Stimulated activated naive B cell treated with anti-CD40 and anti-IgM and Interleukin-4, amounts not matched to agents 10 μg/mL and 1 μg/mL and 100 μg/mL, for 72 hours (primary cell): ENCODE measurements at regions not wholly inside any gene's neighbourhood (a gene's known extent, or its start where the extent isn't known, plus 50 kb on each side); places are given as distances from the start of the nearest gene placed in this dataset.

Experiments
- ATAC-seq, 2 donors: fragments of 150-1000 bp; cut with Tn5 transposase; replicated peaks; 2 replicates each; pipeline ENCODE4 v1.10.0; 2021; ENCODE audit warnings: moderate library complexity in 1 of 2
- DNase-seq: peaks from one replicate; pipeline ENCODE4 v3.0.0; 2021
- H3K27ac Mint-ChIP-seq: one replicate; pipeline ENCODE4 v1.8.0; 2022; ENCODE audit warnings: mild to moderate bottlenecking, mixed read lengths
- H3K27me3 Mint-ChIP-seq, 2 donors: one replicate each; pipeline ENCODE4 v1.8.0; 2022; ENCODE audit warnings: mixed read lengths in 2 of 2
- H3K36me3 Mint-ChIP-seq, 2 donors: one replicate each; pipeline ENCODE4 v1.8.0; 2022; ENCODE audit warnings: mixed read lengths in 2 of 2, mild to moderate bottlenecking in 1 of 2
- H3K4me1 Mint-ChIP-seq, 2 donors: one replicate each; pipeline ENCODE4 v1.8.0; 2022; ENCODE audit warnings: mixed read lengths in 2 of 2, mild to moderate bottlenecking in 1 of 2
- H3K4me3 Mint-ChIP-seq, 2 donors: one replicate each; pipeline ENCODE4 v1.8.0; 2022; ENCODE audit warnings: mild to moderate bottlenecking in 2 of 2, mixed read lengths in 2 of 2, moderate library complexity in 1 of 2
- H3K9me3 Mint-ChIP-seq, 2 donors: one replicate each; pipeline ENCODE4 v1.8.0; 2022; ENCODE audit warnings: mixed read lengths in 2 of 2, mild to moderate bottlenecking in 1 of 2

DNA sequence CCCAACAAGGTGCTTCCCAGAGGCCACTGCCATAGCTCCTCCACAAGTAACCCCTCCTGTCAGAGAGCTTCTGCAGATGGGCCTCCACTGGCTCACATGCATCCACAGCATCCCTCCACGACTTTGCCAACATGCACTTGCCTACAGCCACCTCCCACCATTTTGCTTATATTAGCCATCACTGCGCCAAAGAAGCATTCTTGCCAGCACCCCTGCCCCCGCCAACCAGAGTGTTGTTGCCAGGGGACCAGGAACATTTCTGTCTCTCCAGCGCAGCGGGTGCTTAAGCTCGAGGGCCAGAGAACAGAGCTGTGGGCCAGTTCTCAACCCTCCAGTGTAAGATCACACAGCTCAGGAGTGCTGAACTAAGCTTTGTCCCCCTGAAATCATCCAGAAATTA, 517.6 kb downstream of the PABPC4L start:
- Mint-ChIP-seq H3K9me3 (peaks cover 0 to 10% of the 10 kb centered on the region in 2 donors), H3K36me3 (no peaks in the 10 kb centered on the region), H3K4me1 (no peaks in the 10 kb centered on the region), H3K27ac (no peak overlapping the region), H3K4me3 (no peak overlapping the region), H3K27me3 (no peaks in the 10 kb centered on the region)
- ATAC-seq: no peak
- DNase-seq: no peak

DNA sequence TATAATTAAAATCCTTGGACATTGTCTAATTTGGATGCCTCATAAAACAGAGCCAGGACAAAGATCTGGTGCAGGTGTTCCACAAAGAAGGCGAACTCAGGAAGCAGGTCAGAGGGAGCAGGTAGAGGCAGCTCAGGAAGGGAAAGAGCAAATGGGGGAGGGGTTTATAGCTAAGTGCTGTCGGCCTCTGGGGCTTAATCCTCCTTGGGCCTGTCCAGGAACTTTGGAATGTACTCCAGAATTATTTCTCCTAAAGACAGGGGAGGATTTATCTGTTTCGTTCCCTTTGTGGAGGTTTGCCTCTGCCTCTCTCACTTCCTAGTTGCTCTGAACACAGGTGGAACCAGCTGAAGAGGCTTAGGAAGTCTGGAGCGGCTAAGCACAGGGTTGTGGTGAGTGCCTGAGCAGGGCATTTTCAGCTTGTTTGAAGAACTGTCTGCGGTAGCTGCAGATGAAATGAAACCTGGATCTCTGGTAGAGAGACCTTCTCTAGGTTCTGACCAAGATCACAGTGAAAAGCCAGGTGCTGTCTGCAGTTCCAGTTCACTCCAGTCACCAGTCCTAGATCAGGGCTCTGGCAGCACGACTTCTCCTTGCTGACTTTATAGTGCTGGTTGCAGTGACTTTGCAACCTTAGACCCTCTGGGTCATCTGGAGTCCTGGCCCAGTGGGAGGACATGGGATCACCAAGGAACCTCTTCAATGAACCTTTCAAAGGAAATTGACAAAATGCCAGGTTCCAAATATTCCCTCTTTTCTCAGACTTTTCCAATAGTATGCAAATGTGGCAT, 519.2 kb downstream of the PCDH10 start:
- H3K4me3 Mint-ChIP-seq: no peak overlapping the region
- H3K36me3 Mint-ChIP-seq: no peaks in the 10 kb centered on the region
- no peaks in the 10 kb centered on the region for H3K4me1 Mint-ChIP-seq
- H3K27ac Mint-ChIP-seq: no peak overlapping the region
- ATAC-seq: no peak
- peaks cover 0 to 5% of the 10 kb centered on the region in 2 donors for H3K9me3 Mint-ChIP-seq
- no peak for DNase-seq
- H3K27me3 Mint-ChIP-seq: no peaks in the 10 kb centered on the region

DNA sequence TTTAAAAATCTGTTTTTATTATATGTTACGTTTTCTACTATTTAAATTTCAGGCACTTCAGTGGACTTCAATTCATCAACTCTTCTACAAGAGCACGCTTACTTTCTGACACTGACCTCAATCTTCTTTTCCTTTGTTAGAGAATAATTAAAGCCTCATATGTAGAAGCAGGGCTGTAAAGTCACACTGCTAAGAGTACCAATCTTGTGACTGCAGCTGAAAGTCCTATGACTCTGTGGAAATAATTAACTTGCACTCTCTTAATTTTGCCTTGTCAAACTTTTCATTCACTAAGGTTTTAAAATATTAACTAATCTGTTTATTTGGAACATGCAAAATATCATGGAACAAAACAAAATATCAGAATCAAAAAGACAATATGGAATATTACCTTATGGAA, 498.1 kb downstream of the PCDH10 start:
- Mint-ChIP-seq H3K27me3 (no peaks in the 10 kb centered on the region), H3K4me3 (no peak overlapping the region), H3K9me3 (peaks cover 0 to 4% of the 10 kb centered on the region in 2 donors), H3K36me3 (no peaks in the 10 kb centered on the region), H3K27ac (no peak overlapping the region), H3K4me1 (no peaks in the 10 kb centered on the region)
- ATAC-seq (no peak), DNase-seq (no peak)

DNA sequence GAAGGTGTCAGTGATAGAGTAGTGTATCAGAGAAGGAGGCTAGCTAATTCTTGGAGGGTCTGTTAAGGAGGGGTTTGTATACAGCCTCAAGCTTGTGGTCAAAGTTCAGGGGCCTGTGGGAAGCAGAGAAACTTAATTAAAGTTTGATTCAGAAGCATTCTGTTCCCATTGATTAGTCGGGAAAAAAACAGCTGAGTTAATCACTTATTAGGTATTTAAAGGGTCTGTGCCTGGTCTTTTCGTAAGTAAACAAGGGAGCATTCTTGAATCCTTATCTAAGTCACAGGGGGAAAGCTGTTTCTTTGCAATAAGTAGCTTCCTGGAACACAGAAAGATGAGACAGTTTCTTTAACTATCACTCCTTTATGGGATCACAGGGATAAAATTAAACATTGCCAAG, 492.1 kb downstream of the PCDH10 start:
- Mint-ChIP-seq H3K27me3 (no peaks in the 10 kb centered on the region), H3K4me1 (no peaks in the 10 kb centered on the region), H3K4me3 (no peak overlapping the region), H3K27ac (no peak overlapping the region), H3K36me3 (no peaks in the 10 kb centered on the region), H3K9me3 (peaks cover 0 to 2% of the 10 kb centered on the region in 2 donors)
- DNase-seq: no peak
- no peak for ATAC-seq

DNA sequence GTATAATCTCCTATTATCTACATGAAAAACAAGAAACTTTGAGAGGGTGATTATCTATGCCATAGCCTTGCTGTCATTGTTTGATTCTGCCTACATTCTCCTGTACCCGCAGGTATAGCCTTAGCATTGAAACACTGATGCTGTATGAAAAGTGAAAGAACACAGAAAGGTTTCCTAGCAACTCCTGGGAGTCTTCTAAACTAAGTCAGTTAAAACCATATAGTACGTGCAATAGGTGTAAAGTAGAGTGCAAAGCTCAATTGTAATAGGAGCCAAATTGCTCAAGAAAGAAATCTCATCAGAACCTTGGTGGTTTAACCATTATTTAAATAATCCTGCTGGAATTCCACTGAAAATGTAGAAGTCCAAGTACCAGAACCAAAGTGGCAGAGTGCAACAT, 489.7 kb downstream of the PCDH10 start:
- ATAC-seq (no peak), DNase-seq (no peak)
- Mint-ChIP-seq H3K9me3 (peaks cover 0 to 2% of the 10 kb centered on the region in 2 donors), H3K27me3 (no peaks in the 10 kb centered on the region), H3K4me3 (no peak overlapping the region), H3K36me3 (no peaks in the 10 kb centered on the region), H3K27ac (no peak overlapping the region), H3K4me1 (no peaks in the 10 kb centered on the region)

DNA sequence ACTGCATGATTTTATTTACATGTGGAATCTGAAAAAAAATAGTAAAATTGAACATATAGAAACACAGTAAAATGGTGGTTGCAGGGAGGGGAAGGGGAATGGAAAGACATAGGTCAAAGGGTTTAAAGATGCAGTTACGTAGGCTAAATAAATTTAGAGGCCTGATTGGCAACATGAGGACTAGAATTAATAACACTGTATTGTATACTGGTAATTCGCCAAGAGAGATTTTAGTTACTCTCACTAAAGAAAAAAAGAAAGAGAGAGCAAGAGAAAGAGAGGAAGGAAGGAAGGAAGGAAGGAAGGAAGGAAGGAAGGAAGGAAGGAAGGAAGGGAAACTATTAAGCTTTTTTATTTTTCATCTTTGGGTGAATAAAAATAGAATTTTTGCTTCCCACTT, 488.1 kb downstream of the PCDH10 start:
- Mint-ChIP-seq H3K4me1 (no peaks in the 10 kb centered on the region), H3K4me3 (no peak overlapping the region), H3K36me3 (no peaks in the 10 kb centered on the region), H3K27ac (no peak overlapping the region), H3K9me3 (peaks cover 0 to 2% of the 10 kb centered on the region in 2 donors), H3K27me3 (no peaks in the 10 kb centered on the region)
- no peak for ATAC-seq
- DNase-seq: no peak

DNA sequence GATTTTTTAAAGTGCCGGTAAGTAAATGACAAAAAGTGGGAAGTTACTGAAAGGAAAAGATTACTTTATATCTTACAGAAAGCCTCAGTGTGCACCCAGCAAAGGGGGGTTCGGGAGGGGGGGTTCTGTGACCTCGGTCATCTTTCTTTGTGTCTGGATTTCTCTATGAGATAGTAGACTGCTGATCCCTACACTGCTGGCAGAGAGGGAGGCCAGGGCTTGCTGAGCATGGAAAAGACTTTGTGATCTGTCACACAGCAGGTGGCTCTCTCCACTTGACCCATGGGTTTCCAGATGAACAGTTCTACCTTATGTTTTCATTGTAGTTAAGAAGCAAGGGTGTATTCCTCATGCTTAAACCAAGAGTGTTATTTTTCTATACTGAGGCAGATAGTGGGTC, 475.6 kb downstream of the PCDH10 start:
- no peak overlapping the region for H3K4me3 Mint-ChIP-seq
- DNase-seq (no peak), ATAC-seq (peak in 1 of 2 donors; percentile 23)
- no peak overlapping the region for H3K27ac Mint-ChIP-seq
- H3K27me3 Mint-ChIP-seq: no peaks in the 10 kb centered on the region
- H3K36me3 Mint-ChIP-seq: no peaks in the 10 kb centered on the region
- peaks cover 2 to 3% of the 10 kb centered on the region in 2 donors for H3K9me3 Mint-ChIP-seq
- H3K4me1 Mint-ChIP-seq: no peaks in the 10 kb centered on the region

DNA sequence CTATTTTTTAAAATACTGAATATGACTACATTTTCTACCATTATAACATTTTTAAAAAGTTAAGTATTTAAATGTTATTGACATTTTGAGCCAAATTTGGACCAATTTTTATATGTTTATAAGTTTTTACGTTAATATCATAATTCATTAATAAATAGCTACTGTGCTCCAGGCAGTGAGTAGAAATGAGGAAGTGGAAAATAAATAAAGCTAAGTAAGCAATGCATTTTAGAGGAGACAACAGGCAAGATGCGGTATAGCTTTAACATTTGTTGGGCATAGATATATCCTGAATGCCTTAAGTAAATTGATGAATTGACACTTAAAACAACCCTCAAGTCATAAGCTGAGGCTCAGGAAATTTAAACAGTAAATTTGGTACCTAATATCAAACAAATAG, 474.8 kb downstream of the PCDH10 start:
- H3K9me3 Mint-ChIP-seq: no peaks in the 10 kb centered on the region
- H3K36me3 Mint-ChIP-seq: no peaks in the 10 kb centered on the region
- H3K4me1 Mint-ChIP-seq: no peaks in the 10 kb centered on the region
- no peaks in the 10 kb centered on the region for H3K27me3 Mint-ChIP-seq
- no peak overlapping the region for H3K4me3 Mint-ChIP-seq
- H3K27ac Mint-ChIP-seq: no peak overlapping the region
- no peak for ATAC-seq
- no peak for DNase-seq

DNA sequence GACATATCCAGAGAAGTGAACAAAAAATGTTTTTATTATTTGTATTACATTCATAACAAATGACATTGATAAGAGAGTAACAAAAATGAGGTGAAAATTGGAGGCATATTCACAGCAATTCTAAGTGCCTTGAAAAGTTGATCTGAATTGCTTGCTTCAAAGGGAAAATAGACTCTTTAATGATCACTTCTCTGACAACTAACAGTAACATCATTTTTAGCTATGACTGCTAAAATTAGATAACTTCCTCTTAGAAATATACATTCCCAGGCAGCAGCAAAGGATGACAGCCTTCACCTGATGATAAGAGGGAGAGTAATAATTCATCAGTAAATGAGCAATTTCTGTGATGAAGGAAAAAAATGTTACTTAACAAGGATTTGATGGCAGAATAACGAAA, 472.5 kb downstream of the PCDH10 start:
- DNase-seq: no peak

DNA sequence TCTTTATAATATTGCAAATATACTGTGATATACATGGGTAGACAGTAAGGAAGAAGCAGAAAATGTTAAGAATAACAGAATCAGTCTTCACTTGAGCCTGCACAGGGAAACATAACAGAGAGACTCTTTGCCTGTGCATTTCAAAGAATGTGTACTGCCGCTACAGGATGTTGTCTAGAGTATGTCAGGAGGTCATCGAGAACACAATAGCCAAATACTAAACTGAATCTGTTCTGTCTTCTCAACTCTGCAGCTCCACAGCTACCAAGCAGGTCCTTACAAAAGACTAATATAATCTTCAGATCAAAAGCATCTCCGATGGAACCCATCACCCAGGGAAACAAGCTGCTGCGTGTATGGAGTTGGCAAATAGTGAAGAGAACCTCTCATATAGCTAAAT, 471.5 kb downstream of the PCDH10 start:
- DNase-seq: no peak
- Mint-ChIP-seq H3K4me3 (no peak overlapping the region), H3K36me3 (no peaks in the 10 kb centered on the region), H3K27me3 (no peaks in the 10 kb centered on the region), H3K27ac (no peak overlapping the region), H3K9me3 (peaks cover 0 to 2% of the 10 kb centered on the region in 2 donors), H3K4me1 (no peaks in the 10 kb centered on the region)
- no peak for ATAC-seq

More for the DNA sequence above, 472.5 kb downstream of the PCDH10 start:
- Mint-ChIP-seq H3K27ac (no peak overlapping the region), H3K4me1 (no peaks in the 10 kb centered on the region), H3K36me3 (no peaks in the 10 kb centered on the region), H3K27me3 (no peaks in the 10 kb centered on the region), H3K4me3 (no peak overlapping the region), H3K9me3 (no peaks in the 10 kb centered on the region)
- no peak for ATAC-seq

DNA sequence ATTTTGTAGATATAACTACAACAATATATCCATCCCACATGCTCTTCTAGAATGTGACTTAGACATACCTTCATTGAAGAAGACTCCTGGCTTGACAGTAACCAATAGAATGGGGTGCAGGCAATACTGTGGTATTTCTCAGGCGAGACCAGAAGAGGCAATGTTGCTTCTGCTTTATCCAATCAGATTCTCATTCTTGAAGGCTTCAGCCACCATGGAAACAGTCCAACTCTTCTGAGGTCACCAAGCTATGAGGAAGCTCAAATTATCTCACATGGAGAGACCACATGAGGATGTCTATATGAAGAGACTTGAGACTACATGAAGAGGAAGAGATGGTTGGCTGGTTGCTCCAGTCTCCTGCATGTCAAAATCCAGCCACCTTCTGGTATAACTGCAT, 469.9 kb downstream of the PCDH10 start:
- ATAC-seq (no peak), DNase-seq (no peak)
- Mint-ChIP-seq H3K9me3 (peaks cover 0 to 2% of the 10 kb centered on the region in 2 donors), H3K4me1 (no peaks in the 10 kb centered on the region), H3K4me3 (no peak overlapping the region), H3K36me3 (no peaks in the 10 kb centered on the region), H3K27me3 (no peaks in the 10 kb centered on the region), H3K27ac (no peak overlapping the region)

DNA sequence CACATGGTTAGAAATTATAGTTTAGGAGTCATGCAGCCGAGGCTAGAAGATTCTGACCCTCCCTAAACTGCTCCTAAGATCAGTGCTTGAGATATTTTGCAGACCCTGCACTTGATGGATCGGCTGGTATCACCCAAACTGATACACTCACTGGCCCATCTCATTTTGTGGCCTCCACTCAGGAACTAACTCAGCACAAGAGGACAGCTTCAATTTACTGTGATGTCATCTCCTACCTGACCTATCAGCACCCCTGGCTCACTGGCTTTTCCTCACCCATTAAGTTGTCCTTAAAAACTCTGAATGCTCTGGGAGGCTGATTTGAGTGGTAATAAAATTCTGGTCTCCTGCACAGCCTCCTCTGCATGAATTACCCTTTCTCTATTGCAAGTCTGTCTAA, 450.9 kb downstream of the PCDH10 start:
- DNase-seq (no peak), ATAC-seq (no peak)
- H3K36me3 Mint-ChIP-seq: no peaks in the 10 kb centered on the region
- H3K4me3 Mint-ChIP-seq: no peak overlapping the region
- H3K27me3 Mint-ChIP-seq: no peaks in the 10 kb centered on the region
- peaks cover 4% of the 10 kb centered on the region in 2 donors for H3K9me3 Mint-ChIP-seq
- no peak overlapping the region for H3K27ac Mint-ChIP-seq
- no peaks in the 10 kb centered on the region for H3K4me1 Mint-ChIP-seq

DNA sequence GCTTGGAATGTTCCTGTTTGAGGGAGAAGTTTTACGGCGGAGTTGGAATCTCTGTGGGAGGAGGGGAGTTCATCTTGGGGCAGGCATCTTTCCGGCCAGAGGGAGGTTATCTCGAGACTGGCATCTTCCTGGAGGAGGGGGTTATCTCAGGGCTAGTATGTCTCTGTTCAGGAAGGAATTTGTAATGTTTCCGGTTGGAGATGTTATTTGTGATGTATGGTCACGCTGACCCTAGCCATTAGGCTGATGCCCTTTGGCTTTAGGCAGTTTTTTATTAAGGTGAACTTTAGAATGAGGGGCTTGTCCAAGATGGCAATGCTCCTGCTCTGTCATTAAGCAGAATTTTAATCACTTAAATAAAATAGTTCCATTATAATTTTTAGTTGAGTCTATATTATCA, 449.7 kb downstream of the PCDH10 start:
- Mint-ChIP-seq H3K4me3 (no peak overlapping the region), H3K36me3 (no peaks in the 10 kb centered on the region), H3K27ac (no peak overlapping the region), H3K9me3 (peaks cover 4% of the 10 kb centered on the region in 2 donors), H3K4me1 (no peaks in the 10 kb centered on the region), H3K27me3 (no peaks in the 10 kb centered on the region)
- ATAC-seq: no peak
- no peak for DNase-seq

DNA sequence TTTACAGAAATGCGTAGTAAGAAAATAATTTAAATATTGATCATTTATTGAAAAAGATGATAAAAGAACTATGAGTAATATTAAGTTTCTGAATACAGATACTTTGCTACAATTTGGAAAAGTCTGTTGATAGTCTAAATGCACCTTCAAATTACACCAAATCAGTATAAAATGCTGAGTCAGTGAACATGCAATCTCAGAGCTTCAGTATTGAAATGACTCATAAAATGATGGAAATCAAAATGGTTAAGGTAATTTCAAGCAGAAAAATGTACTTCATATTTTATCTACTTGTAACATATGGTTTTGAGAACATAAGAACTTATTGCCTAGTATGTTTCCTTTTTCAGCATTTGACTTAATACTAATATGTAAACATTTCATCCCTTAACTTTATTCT, 448.2 kb downstream of the PCDH10 start:
- H3K9me3 Mint-ChIP-seq: peaks cover 4% of the 10 kb centered on the region in 2 donors
- H3K27me3 Mint-ChIP-seq: no peaks in the 10 kb centered on the region
- no peak for ATAC-seq
- H3K36me3 Mint-ChIP-seq: no peaks in the 10 kb centered on the region
- no peak overlapping the region for H3K27ac Mint-ChIP-seq
- DNase-seq: no peak
- H3K4me3 Mint-ChIP-seq: no peak overlapping the region
- no peaks in the 10 kb centered on the region for H3K4me1 Mint-ChIP-seq

DNA sequence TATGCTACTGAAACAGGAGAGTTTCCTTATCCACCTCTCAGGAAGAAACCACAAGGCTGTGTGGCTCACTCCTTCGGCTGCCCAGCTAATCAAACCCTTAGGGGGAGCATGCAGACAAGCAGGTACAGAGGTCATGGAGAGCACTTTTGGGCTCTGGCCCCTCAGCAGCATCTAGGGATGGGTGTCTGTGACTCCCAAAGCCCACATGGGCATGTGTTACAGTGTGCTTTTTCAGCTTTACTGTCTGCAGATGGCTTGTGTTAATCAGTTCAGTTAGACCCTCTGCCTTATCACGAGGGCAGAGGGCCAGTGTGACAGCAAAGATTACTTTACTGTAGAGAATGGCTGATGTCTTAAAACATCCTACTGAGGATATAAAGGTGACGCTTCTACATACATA, 447.4 kb downstream of the PCDH10 start:
- H3K4me1 Mint-ChIP-seq: no peaks in the 10 kb centered on the region
- no peak overlapping the region for H3K27ac Mint-ChIP-seq
- no peak for ATAC-seq
- peaks cover 4% of the 10 kb centered on the region in 2 donors for H3K9me3 Mint-ChIP-seq
- H3K36me3 Mint-ChIP-seq: no peaks in the 10 kb centered on the region
- DNase-seq: no peak
- H3K4me3 Mint-ChIP-seq: no peak overlapping the region
- no peaks in the 10 kb centered on the region for H3K27me3 Mint-ChIP-seq
